Loucy (cell line): ENCODE measurements at regions not wholly inside any gene's neighbourhood (a gene's known extent, or its start where the extent isn't known, plus 50 kb on each side); places are given as distances from the start of the nearest gene placed in this dataset.

Experiments used
- H2AFZ ChIP-seq: fragments of 200-600 bp; sonication (generic); 2 replicates; pipeline ENCODE4 v1.6.0; 2016; ENCODE audit warnings: antibody characterized with exemption, mild to moderate bottlenecking, low read length, moderate library complexity
- H3F3A ChIP-seq: fragments of 200-600 bp; 2 replicates; pipeline ENCODE4 v1.6.0; 2016; ENCODE audit warnings: antibody characterized with exemption, low read depth, mild to moderate bottlenecking
- H3K27me3 ChIP-seq: fragments of 200-600 bp; sonication (generic); 2 replicates; pipeline ENCODE4 v1.6.1; 2014; ENCODE audit warnings: low read length, mild to moderate bottlenecking; ENCODE audit not compliant: insufficient read depth, poor library complexity, severe bottlenecking
- H3K36me3 ChIP-seq: fragments of 200-600 bp; sonication (generic); 2 replicates; pipeline ENCODE4 v1.6.1; 2016; ENCODE audit warnings: low read length; ENCODE audit not compliant: insufficient read depth
- H3K4me1 ChIP-seq: fragments of 200-600 bp; sonication (generic); 2 replicates; pipeline ENCODE4 v1.5.1; 2014; ENCODE audit warnings: low read length, mild to moderate bottlenecking; ENCODE audit not compliant: insufficient read depth, poor library complexity, severe bottlenecking
- H3K4me2 ChIP-seq: fragments of 200-600 bp; sonication (generic); 2 replicates; pipeline ENCODE4 v1.6.0; 2014; ENCODE audit warnings: antibody characterized with exemption, low read length, low read depth, mild to moderate bottlenecking; ENCODE audit not compliant: poor library complexity, severe bottlenecking
- H3K4me3 ChIP-seq: fragments of 200-600 bp; sonication (generic); 2 replicates; pipeline ENCODE4 v1.5.1; 2014; ENCODE audit warnings: low read length, mild to moderate bottlenecking, mixed read lengths; ENCODE audit not compliant: poor library complexity, severe bottlenecking
- H3K79me2 ChIP-seq: fragments of 200-600 bp; sonication (generic); 2 replicates; pipeline ENCODE4 v1.6.1; 2014; ENCODE audit warnings: low read length; ENCODE audit not compliant: insufficient read depth
- H3K9ac ChIP-seq: fragments of 200-600 bp; sonication (generic); 2 replicates; pipeline ENCODE4 v1.6.0; 2014; ENCODE audit warnings: mild to moderate bottlenecking, low read depth, low read length, moderate library complexity; ENCODE audit not compliant: poor library complexity, severe bottlenecking
- H3K9me2 ChIP-seq: fragments of 200-600 bp; sonication (generic); replicated peaks from 2 replicates; pipeline ENCODE4 v1.6.1; 2016; ENCODE audit warnings: low read depth, low read length, mixed read lengths
- H3K9me3 ChIP-seq: fragments of 200-600 bp; sonication (generic); 2 replicates; pipeline ENCODE4 v1.6.1; 2014; ENCODE audit warnings: mild to moderate bottlenecking, antibody characterized with exemption, low read length, low read depth; ENCODE audit not compliant: insufficient read depth
- H4K20me1 ChIP-seq: fragments of 200-600 bp; sonication (generic); 2 replicates; pipeline ENCODE4 v1.6.0; 2014; ENCODE audit warnings: antibody characterized with exemption, low read length, mild to moderate bottlenecking; ENCODE audit not compliant: insufficient read depth, poor library complexity, severe bottlenecking
- EZH2phosphoT487 ChIP-seq: fragments of 200-600 bp; IDR thresholded peaks from 2 replicates; pipeline ENCODE4 v1.6.1; 2018; ENCODE audit warnings: antibody characterized with exemption, mild to moderate bottlenecking, moderate library complexity, borderline replicate concordance
- TF ChIP-seq, protein P1 (sequence below): fragments of 200-600 bp; sonication (generic); conservative IDR thresholded peaks from 2 replicates; pipeline ENCODE4 v1.5.1; 2014; ENCODE audit warnings: mild to moderate bottlenecking, antibody characterized with exemption, low read length

DNA sequence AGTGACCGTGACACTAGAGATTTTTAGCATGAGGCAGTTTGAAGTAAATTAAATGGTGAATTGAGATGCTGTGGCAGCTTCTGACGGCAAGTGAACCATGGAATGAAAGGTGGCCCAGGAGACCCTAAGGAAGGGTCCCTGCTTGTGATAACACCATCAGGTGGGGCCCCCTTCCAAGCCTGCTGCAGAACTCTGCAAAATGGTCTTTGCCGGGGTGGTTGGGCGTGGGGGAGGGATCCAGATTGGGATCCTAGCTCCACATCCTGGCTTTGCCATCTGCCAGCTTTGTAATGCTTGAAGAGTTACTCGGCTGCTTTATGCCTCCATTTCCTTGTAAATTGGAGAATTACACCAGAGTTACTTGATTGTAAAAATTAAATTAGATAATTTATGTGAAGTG is 222.6 kb upstream of the NFE2L3 start:
- Histone ChIP-seq H3K4me2 (no peak overlapping the region), H3K9me3 (peaks cover 13% of the 10 kb centered on the region; the same call in 1 of the 2 replicates), H3F3A (no peaks in the 10 kb centered on the region), H4K20me1 (no peaks in the 10 kb centered on the region), H3K27me3 (no peaks in the 10 kb centered on the region), H3K9ac (no peak overlapping the region), H2AFZ (no peak overlapping the region), H3K4me1 (no peaks in the 10 kb centered on the region), H3K79me2 (no peaks in the 10 kb centered on the region), H3K36me3 (no peaks in the 10 kb centered on the region), H3K4me3 (no peak overlapping the region), H3K9me2 (no peaks in the 10 kb centered on the region)
- no peak for TF ChIP-seq EZH2phosphoT487
- TF ChIP-seq, protein P1, sequence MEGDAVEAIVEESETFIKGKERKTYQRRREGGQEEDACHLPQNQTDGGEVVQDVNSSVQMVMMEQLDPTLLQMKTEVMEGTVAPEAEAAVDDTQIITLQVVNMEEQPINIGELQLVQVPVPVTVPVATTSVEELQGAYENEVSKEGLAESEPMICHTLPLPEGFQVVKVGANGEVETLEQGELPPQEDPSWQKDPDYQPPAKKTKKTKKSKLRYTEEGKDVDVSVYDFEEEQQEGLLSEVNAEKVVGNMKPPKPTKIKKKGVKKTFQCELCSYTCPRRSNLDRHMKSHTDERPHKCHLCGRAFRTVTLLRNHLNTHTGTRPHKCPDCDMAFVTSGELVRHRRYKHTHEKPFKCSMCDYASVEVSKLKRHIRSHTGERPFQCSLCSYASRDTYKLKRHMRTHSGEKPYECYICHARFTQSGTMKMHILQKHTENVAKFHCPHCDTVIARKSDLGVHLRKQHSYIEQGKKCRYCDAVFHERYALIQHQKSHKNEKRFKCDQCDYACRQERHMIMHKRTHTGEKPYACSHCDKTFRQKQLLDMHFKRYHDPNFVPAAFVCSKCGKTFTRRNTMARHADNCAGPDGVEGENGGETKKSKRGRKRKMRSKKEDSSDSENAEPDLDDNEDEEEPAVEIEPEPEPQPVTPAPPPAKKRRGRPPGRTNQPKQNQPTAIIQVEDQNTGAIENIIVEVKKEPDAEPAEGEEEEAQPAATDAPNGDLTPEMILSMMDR: no peak

DNA sequence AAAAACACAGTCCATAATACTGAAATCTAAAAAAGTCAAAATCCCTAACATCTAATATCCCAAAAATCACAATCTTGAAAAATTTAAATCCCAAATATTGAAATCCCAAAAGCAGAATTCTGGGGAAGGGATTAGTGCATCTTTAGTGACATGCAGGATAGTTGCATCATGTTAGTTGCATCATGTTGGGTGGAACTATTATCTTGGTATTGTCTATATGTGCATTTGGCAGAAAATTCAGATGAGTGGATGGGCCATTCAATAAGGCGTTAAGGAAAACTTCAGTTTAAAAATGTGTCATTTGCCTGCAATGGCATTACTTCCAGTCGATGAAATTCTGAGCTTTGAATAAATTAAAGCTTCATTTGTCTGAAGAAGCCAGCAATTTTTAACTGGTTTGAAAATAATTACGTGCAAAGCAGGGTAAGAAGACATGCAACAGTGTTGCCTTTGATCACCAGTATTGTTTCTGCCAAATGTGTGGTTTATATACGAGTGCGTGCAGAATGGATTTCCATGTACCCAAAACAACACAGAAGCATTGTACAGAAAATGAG is 221.4 kb upstream of the NFE2L3 start:
- no peak overlapping the region for H3K4me2 ChIP-seq
- no peaks in the 10 kb centered on the region for H3K36me3 ChIP-seq
- no peak overlapping the region for H2AFZ ChIP-seq
- H3K9ac ChIP-seq: no peak overlapping the region
- no peaks in the 10 kb centered on the region for H4K20me1 ChIP-seq
- TF ChIP-seq, protein P1: no peak
- no peak for TF ChIP-seq EZH2phosphoT487
- no peaks in the 10 kb centered on the region for H3K9me2 ChIP-seq
- no peak overlapping the region for H3K4me3 ChIP-seq
- H3K79me2 ChIP-seq: no peaks in the 10 kb centered on the region
- H3K4me1 ChIP-seq: no peaks in the 10 kb centered on the region
- H3K27me3 ChIP-seq: no peaks in the 10 kb centered on the region
- no peaks in the 10 kb centered on the region for H3F3A ChIP-seq
- H3K9me3 ChIP-seq: peaks cover 19% of the 10 kb centered on the region

DNA sequence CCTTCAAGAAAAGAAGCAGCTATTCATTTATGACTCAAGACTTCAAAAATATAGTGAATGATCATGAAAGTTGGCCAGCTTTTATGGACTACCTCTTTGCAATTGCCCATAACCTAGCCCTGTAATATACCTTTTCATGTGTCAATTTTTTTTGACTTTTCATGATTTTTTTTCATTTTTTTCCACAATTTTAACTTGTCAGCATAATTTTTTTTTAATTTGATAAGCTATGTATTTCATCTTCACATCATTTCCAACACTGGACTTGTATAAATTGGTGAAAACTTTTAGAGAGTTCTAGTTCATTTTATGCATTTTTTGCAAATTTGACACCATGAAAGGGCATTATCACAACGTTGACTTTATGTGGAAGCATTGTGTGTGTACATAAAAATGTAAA is 220.8 kb upstream of the NFE2L3 start:
- Histone ChIP-seq H4K20me1 (no peaks in the 10 kb centered on the region), H2AFZ (no peak overlapping the region), H3K9me2 (no peaks in the 10 kb centered on the region), H3K4me2 (no peak overlapping the region), H3K4me1 (no peaks in the 10 kb centered on the region), H3K9me3 (peaks cover 19% of the 10 kb centered on the region), H3K9ac (no peak overlapping the region), H3F3A (no peaks in the 10 kb centered on the region), H3K79me2 (no peaks in the 10 kb centered on the region), H3K27me3 (no peaks in the 10 kb centered on the region), H3K36me3 (no peaks in the 10 kb centered on the region), H3K4me3 (no peak overlapping the region)
- no peak for TF ChIP-seq EZH2phosphoT487
- TF ChIP-seq, protein P1: no peak
